ENCODE measurements at regions not wholly inside any gene's neighbourhood (a gene's known extent, or its start where the extent isn't known, plus 50 kb on each side); places are given as distances from the start of the nearest gene placed in this dataset.
"Not testable (repeated sequence)": the region's sequence is repeated elsewhere in the genome, so short reads cannot be mapped to it uniquely, and the experiment has no call there.

GRCh38 chr9:95788021-95788420 lies 87.5 kb upstream of the ERCC6L2 start:
- DNase-seq (ENCODE audit: low read depth in 3 of 3, low spot score in 2 of 3), result no peak

- no peak for DNase-seq (ENCODE audit: low read depth in 3 of 3, low spot score in 2 of 3)
Observed at GRCh38 chr9:95785209-95785608, 90.3 kb upstream of the ERCC6L2 start.

GRCh38 chr9:95784318-95784717 lies 91.2 kb upstream of the ERCC6L2 start:
- no peak for DNase-seq (ENCODE audit: low read depth in 3 of 3, low spot score in 2 of 3)

GRCh38 chr9:95783426-95783975 lies 92.0 kb upstream of the ERCC6L2 start:
- DNase-seq (ENCODE audit: low read depth in 3 of 3, low spot score in 2 of 3), result no peak

GRCh38 chr9:95780751-95781150 lies 94.7 kb upstream of the ERCC6L2 start:
- no peak for DNase-seq (ENCODE audit: low read depth in 3 of 3, low spot score in 2 of 3)

- no peak for DNase-seq (ENCODE audit: low read depth in 3 of 3, low spot score in 2 of 3)
Observed at GRCh38 chr9:95780121-95780520, 95.4 kb upstream of the ERCC6L2 start.

GRCh38 chr9:95779597-95779996 lies 95.9 kb upstream of the ERCC6L2 start:
- not testable (repeated sequence) for DNase-seq (ENCODE audit: low read depth in 3 of 3, low spot score in 2 of 3)

- no peak for DNase-seq (ENCODE audit: low read depth in 3 of 3, low spot score in 2 of 3)
Observed at GRCh38 chr9:95778957-95779356, 96.5 kb upstream of the ERCC6L2 start.

- no peak for DNase-seq (ENCODE audit: low read depth in 3 of 3, low spot score in 2 of 3)
Observed at GRCh38 chr9:95777136-95777535, 98.4 kb upstream of the ERCC6L2 start.

GRCh38 chr9:95776176-95776575 lies 99.3 kb upstream of the ERCC6L2 start:
- DNase-seq (ENCODE audit: low read depth in 3 of 3, low spot score in 2 of 3), result no peak

- DNase-seq (ENCODE audit: low read depth in 3 of 3, low spot score in 2 of 3), result no peak
Observed at GRCh38 chr9:95775191-95775590, 100.3 kb upstream of the ERCC6L2 start.

GRCh38 chr9:95773053-95773418 lies 102.5 kb upstream of the ERCC6L2 start:
- DNase-seq (ENCODE audit: low read depth in 3 of 3, low spot score in 2 of 3), result no peak

GRCh38 chr9:95772320-95773052 lies 103.0 kb upstream of the ERCC6L2 start:
- no peak for DNase-seq (ENCODE audit: low read depth in 3 of 3, low spot score in 2 of 3)

GRCh38 chr9:95771556-95772246 lies 103.8 kb upstream of the ERCC6L2 start:
- DNase-seq (ENCODE audit: low read depth in 3 of 3, low spot score in 2 of 3), result no peak

GRCh38 chr9:95770653-95771131 lies 104.8 kb upstream of the ERCC6L2 start:
- DNase-seq (ENCODE audit: low read depth in 3 of 3, low spot score in 2 of 3), result no peak

GRCh38 chr9:95769909-95770433 lies 105.5 kb upstream of the ERCC6L2 start:
- no peak for DNase-seq (ENCODE audit: low read depth in 3 of 3, low spot score in 2 of 3)

GRCh38 chr9:95769473-95769872 lies 106.0 kb upstream of the ERCC6L2 start:
- DNase-seq (ENCODE audit: low read depth in 3 of 3, low spot score in 2 of 3), result no peak

GRCh38 chr9:95766906-95767305 lies 108.6 kb upstream of the ERCC6L2 start:
- no peak for DNase-seq (ENCODE audit: low read depth in 3 of 3, low spot score in 2 of 3)

- no peak for DNase-seq (ENCODE audit: low read depth in 3 of 3, low spot score in 2 of 3)
Observed at GRCh38 chr9:95764533-95765319, 110.8 kb upstream of the ERCC6L2 start.

GRCh38 chr9:95763983-95764382 lies 111.5 kb upstream of the ERCC6L2 start:
- no peak for DNase-seq (ENCODE audit: low read depth in 3 of 3, low spot score in 2 of 3)

GRCh38 chr9:95763006-95763405 lies 112.5 kb upstream of the ERCC6L2 start:
- DNase-seq (ENCODE audit: low read depth in 3 of 3, low spot score in 2 of 3), result no peak

Measured in right renal cortex interstitium (tissue), 3 donors.